SU-DHL-6 (cell line): ENCODE measurements at regions not wholly inside any gene's neighbourhood (a gene's known extent, or its start where the extent isn't known, plus 50 kb on each side); places are given as distances from the start of the nearest gene placed in this dataset.

ENCODE experiments used
- H2AFZ ChIP-seq: fragments of 200-600 bp; sonication (generic); 2 replicates; pipeline ENCODE4 v1.6.1; 2014; ENCODE audit warnings: low read depth, mild to moderate bottlenecking, moderate library complexity, mixed read lengths, antibody characterized with exemption, low read length; ENCODE audit not compliant: severe bottlenecking
- H3F3A ChIP-seq: fragments of 200-600 bp; shearing (Covaris generic); 2 replicates; pipeline ENCODE4 v1.6.0; 2016; ENCODE audit warnings: antibody characterized with exemption, mild to moderate bottlenecking; ENCODE audit not compliant: insufficient read depth
- H3K27ac ChIP-seq: fragments of 200-600 bp; sonication (generic); 2 replicates; pipeline ENCODE4 v1.5.1; 2016; ENCODE audit warnings: low read depth, mild to moderate bottlenecking, low read length, moderate library complexity, mixed read lengths
- H3K27me3 ChIP-seq: fragments of 200-600 bp; sonication (generic), shearing (Covaris generic); 2 replicates; pipeline ENCODE4 v1.6.0; 2014; ENCODE audit warnings: mild to moderate bottlenecking, low read length
- H3K36me3 ChIP-seq: fragments of 200-600 bp; sonication (generic); 2 replicates; pipeline ENCODE4 v1.6.1; 2014; ENCODE audit warnings: mild to moderate bottlenecking, low read length, mixed read lengths
- H3K4me2 ChIP-seq: fragments of 300-600, 200-600 bp; shearing (Covaris generic), sonication (generic); 2 replicates; pipeline ENCODE4 v1.6.0; 2014; ENCODE audit warnings: low read length, low read depth, mild to moderate bottlenecking; ENCODE audit not compliant: poor library complexity, severe bottlenecking
- H3K4me3 ChIP-seq: fragments of 200-600 bp; sonication (generic); 2 replicates; pipeline ENCODE4 v1.5.1; 2014; ENCODE audit warnings: antibody characterized with exemption, low read length, mild to moderate bottlenecking, mixed read lengths; ENCODE audit not compliant: insufficient read depth, poor library complexity, severe bottlenecking
- H3K79me2 ChIP-seq: fragments of 200-600 bp; sonication (generic); 2 replicates; pipeline ENCODE4 v1.6.1; 2014; ENCODE audit warnings: mild to moderate bottlenecking, low read length, moderate library complexity; ENCODE audit not compliant: insufficient read depth
- H3K9ac ChIP-seq: fragments of 200-600 bp; sonication (generic); 2 replicates; pipeline ENCODE4 v1.7.0; 2014; ENCODE audit warnings: mild to moderate bottlenecking, low read length
- H3K9me2 ChIP-seq: fragments of 200-600 bp; sonication (generic); replicated peaks from 2 replicates; pipeline ENCODE4 v1.6.1; 2014; ENCODE audit warnings: low read length; ENCODE audit not compliant: insufficient read depth
- H3K9me3 ChIP-seq: fragments of 200-600 bp; sonication (generic); 2 replicates; pipeline ENCODE4 v1.6.1; 2014; ENCODE audit warnings: low read length, mixed read lengths; ENCODE audit not compliant: insufficient read depth
- H4K20me1 ChIP-seq: fragments of 200-600 bp; sonication (generic); 2 replicates; pipeline ENCODE4 v1.6.1; 2014; ENCODE audit warnings: low read depth, mild to moderate bottlenecking, antibody characterized with exemption, low read length, moderate library complexity, mixed read lengths
- CTCF ChIP-seq: fragments of 200-600 bp; sonication (generic); IDR thresholded peaks from one replicate; pipeline ENCODE4 v1.5.1; 2017; ENCODE audit warnings: antibody characterized with exemption, mild to moderate bottlenecking, low read length, moderate library complexity; ENCODE audit not compliant: insufficient read depth, poor library complexity, severe bottlenecking
- EZH2phosphoT487 ChIP-seq: fragments of 200-600 bp; sonication (generic), shearing (Covaris generic); conservative IDR thresholded peaks from 2 replicates; pipeline ENCODE4 v1.6.1; 2018; ENCODE audit warnings: mild to moderate bottlenecking, antibody characterized with exemption, low read length, moderate library complexity, mixed read lengths

GRCh38 chr11:64482588-64482987 is 73.2 kb upstream of the SLC22A11 start:
- Histone ChIP-seq H3K79me2 (no peaks in the 10 kb centered on the region), H3K9me2 (no peaks in the 10 kb centered on the region), H3K27me3 (no peaks in the 10 kb centered on the region), H3K9ac (no peak overlapping the region), H3K9me3 (no peaks in the 10 kb centered on the region), H3K4me3 (no peak overlapping the region), H3K4me2 (no peak overlapping the region), H3F3A (no peaks in the 10 kb centered on the region), H4K20me1 (no peaks in the 10 kb centered on the region), H2AFZ (no peak overlapping the region), H3K27ac (no peak overlapping the region), H3K36me3 (no peaks in the 10 kb centered on the region)
- TF ChIP-seq EZH2phosphoT487 (no peak), CTCF (no peak)

- no peak for TF ChIP-seq CTCF
- no peak for TF ChIP-seq EZH2phosphoT487
- Histone ChIP-seq H3K9me2 (no peaks in the 10 kb centered on the region), H3K9ac (no peak overlapping the region), H3F3A (no peaks in the 10 kb centered on the region), H3K27me3 (no peaks in the 10 kb centered on the region), H2AFZ (no peak overlapping the region), H3K4me2 (no peak overlapping the region), H3K36me3 (no peaks in the 10 kb centered on the region), H3K9me3 (no peaks in the 10 kb centered on the region), H3K79me2 (no peaks in the 10 kb centered on the region), H3K27ac (no peak overlapping the region), H3K4me3 (no peak overlapping the region), H4K20me1 (no peaks in the 10 kb centered on the region)
Measured at GRCh38 chr11:64484191-64485022, 71.3 kb upstream of the SLC22A11 start.

GRCh38 chr11:64485074-64485473 is 70.7 kb upstream of the SLC22A11 start:
- TF ChIP-seq CTCF, result no peak
- Histone ChIP-seq H3K36me3 (no peaks in the 10 kb centered on the region), H3K27ac (no peak overlapping the region), H3K4me2 (no peak overlapping the region), H3K9me3 (no peaks in the 10 kb centered on the region), H3K79me2 (no peaks in the 10 kb centered on the region), H4K20me1 (no peaks in the 10 kb centered on the region), H3K9ac (no peak overlapping the region), H3K9me2 (no peaks in the 10 kb centered on the region), H3K4me3 (no peak overlapping the region), H3F3A (no peaks in the 10 kb centered on the region), H3K27me3 (no peaks in the 10 kb centered on the region), H2AFZ (no peak overlapping the region)
